Loucy (cell line): ENCODE measurements at regions not wholly inside any gene's neighbourhood (a gene's known extent, or its start where the extent isn't known, plus 50 kb on each side); places are given as distances from the start of the nearest gene placed in this dataset.

Experiments used
- H2AFZ ChIP-seq: fragments of 200-600 bp; sonication (generic); 2 replicates; pipeline ENCODE4 v1.6.0; 2016; ENCODE audit warnings: antibody characterized with exemption, mild to moderate bottlenecking, low read length, moderate library complexity
- H3F3A ChIP-seq: fragments of 200-600 bp; 2 replicates; pipeline ENCODE4 v1.6.0; 2016; ENCODE audit warnings: antibody characterized with exemption, low read depth, mild to moderate bottlenecking
- H3K27me3 ChIP-seq: fragments of 200-600 bp; sonication (generic); 2 replicates; pipeline ENCODE4 v1.6.1; 2014; ENCODE audit warnings: low read length, mild to moderate bottlenecking; ENCODE audit not compliant: insufficient read depth, poor library complexity, severe bottlenecking
- H3K36me3 ChIP-seq: fragments of 200-600 bp; sonication (generic); 2 replicates; pipeline ENCODE4 v1.6.1; 2016; ENCODE audit warnings: low read length; ENCODE audit not compliant: insufficient read depth
- H3K4me1 ChIP-seq: fragments of 200-600 bp; sonication (generic); 2 replicates; pipeline ENCODE4 v1.5.1; 2014; ENCODE audit warnings: low read length, mild to moderate bottlenecking; ENCODE audit not compliant: insufficient read depth, poor library complexity, severe bottlenecking
- H3K4me2 ChIP-seq: fragments of 200-600 bp; sonication (generic); 2 replicates; pipeline ENCODE4 v1.6.0; 2014; ENCODE audit warnings: antibody characterized with exemption, low read length, low read depth, mild to moderate bottlenecking; ENCODE audit not compliant: poor library complexity, severe bottlenecking
- H3K4me3 ChIP-seq: fragments of 200-600 bp; sonication (generic); 2 replicates; pipeline ENCODE4 v1.5.1; 2014; ENCODE audit warnings: low read length, mild to moderate bottlenecking, mixed read lengths; ENCODE audit not compliant: poor library complexity, severe bottlenecking
- H3K79me2 ChIP-seq: fragments of 200-600 bp; sonication (generic); 2 replicates; pipeline ENCODE4 v1.6.1; 2014; ENCODE audit warnings: low read length; ENCODE audit not compliant: insufficient read depth
- H3K9ac ChIP-seq: fragments of 200-600 bp; sonication (generic); 2 replicates; pipeline ENCODE4 v1.6.0; 2014; ENCODE audit warnings: mild to moderate bottlenecking, low read depth, low read length, moderate library complexity; ENCODE audit not compliant: poor library complexity, severe bottlenecking
- H3K9me2 ChIP-seq: fragments of 200-600 bp; sonication (generic); replicated peaks from 2 replicates; pipeline ENCODE4 v1.6.1; 2016; ENCODE audit warnings: low read depth, low read length, mixed read lengths
- H3K9me3 ChIP-seq: fragments of 200-600 bp; sonication (generic); 2 replicates; pipeline ENCODE4 v1.6.1; 2014; ENCODE audit warnings: mild to moderate bottlenecking, antibody characterized with exemption, low read length, low read depth; ENCODE audit not compliant: insufficient read depth
- H4K20me1 ChIP-seq: fragments of 200-600 bp; sonication (generic); 2 replicates; pipeline ENCODE4 v1.6.0; 2014; ENCODE audit warnings: antibody characterized with exemption, low read length, mild to moderate bottlenecking; ENCODE audit not compliant: insufficient read depth, poor library complexity, severe bottlenecking
- CTCF ChIP-seq: fragments of 200-600 bp; sonication (generic); conservative IDR thresholded peaks from 2 replicates; pipeline ENCODE4 v1.5.1; 2014; ENCODE audit warnings: mild to moderate bottlenecking, antibody characterized with exemption, low read length
- EZH2phosphoT487 ChIP-seq: fragments of 200-600 bp; IDR thresholded peaks from 2 replicates; pipeline ENCODE4 v1.6.1; 2018; ENCODE audit warnings: antibody characterized with exemption, mild to moderate bottlenecking, moderate library complexity, borderline replicate concordance

- Histone ChIP-seq H3F3A (no peaks in the 10 kb centered on the region), H3K36me3 (no peaks in the 10 kb centered on the region), H3K9me2 (no peaks in the 10 kb centered on the region), H3K9me3 (no peaks in the 10 kb centered on the region), H4K20me1 (no peaks in the 10 kb centered on the region), H3K9ac (no peak overlapping the region), H3K4me1 (peaks cover 8% of the 10 kb centered on the region), H3K27me3 (no peaks in the 10 kb centered on the region), H3K4me2 (no peak overlapping the region), H3K79me2 (no peaks in the 10 kb centered on the region), H3K4me3 (no peak overlapping the region), H2AFZ (no peak overlapping the region)
- TF ChIP-seq EZH2phosphoT487 (no peak), CTCF (no peak)
Measured at GRCh38 chr9:1248743-1249142, 198.6 kb downstream of the DMRT2 start.

- no peaks in the 10 kb centered on the region for H3K4me1 ChIP-seq
- no peaks in the 10 kb centered on the region for H3K79me2 ChIP-seq
- H3K36me3 ChIP-seq: no peaks in the 10 kb centered on the region
- no peak for TF ChIP-seq CTCF
- TF ChIP-seq EZH2phosphoT487: no peak
- no peaks in the 10 kb centered on the region for H4K20me1 ChIP-seq
- no peaks in the 10 kb centered on the region for H3F3A ChIP-seq
- H3K4me2 ChIP-seq: no peak overlapping the region
- H2AFZ ChIP-seq: no peak overlapping the region
- no peaks in the 10 kb centered on the region for H3K9me2 ChIP-seq
- H3K9me3 ChIP-seq: no peaks in the 10 kb centered on the region
- no peak overlapping the region for H3K9ac ChIP-seq
- no peaks in the 10 kb centered on the region for H3K27me3 ChIP-seq
- H3K4me3 ChIP-seq: no peak overlapping the region
Measured at GRCh38 chr9:1253064-1253979, 203.2 kb downstream of the DMRT2 start.

- no peaks in the 10 kb centered on the region for H3K79me2 ChIP-seq
- H3F3A ChIP-seq: no peaks in the 10 kb centered on the region
- H4K20me1 ChIP-seq: no peaks in the 10 kb centered on the region
- H3K4me2 ChIP-seq: no peak overlapping the region
- H3K27me3 ChIP-seq: no peaks in the 10 kb centered on the region
- no peaks in the 10 kb centered on the region for H3K9me2 ChIP-seq
- H2AFZ ChIP-seq: no peak overlapping the region
- H3K36me3 ChIP-seq: no peaks in the 10 kb centered on the region
- no peaks in the 10 kb centered on the region for H3K4me1 ChIP-seq
- TF ChIP-seq CTCF (no peak), EZH2phosphoT487 (no peak)
- no peak overlapping the region for H3K4me3 ChIP-seq
- no peaks in the 10 kb centered on the region for H3K9me3 ChIP-seq
- H3K9ac ChIP-seq: no peak overlapping the region
Measured at GRCh38 chr9:1254071-1254470, 203.9 kb downstream of the DMRT2 start.
